Pancreas (tissue), 10 donors: ENCODE measurements at regions not wholly inside any gene's neighbourhood (a gene's known extent, or its start where the extent isn't known, plus 50 kb on each side); places are given as distances from the start of the nearest gene placed in this dataset.

ENCODE experiments used
- ATAC-seq, 4 donors: fragments of 200-7000 bp; cut with Tn5 transposase; one replicate each; pipeline versions ENCODE4 v1.8.0 to v1.9.1; 2020; ENCODE audit warnings: mild to moderate bottlenecking in 4 of 4, moderate library complexity in 4 of 4
- DNase-seq, 6 donors: peaks; one replicate each; pipeline ENCODE4 v3.0.0-alpha.2; 2020
- FAIRE-seq: peaks from 2 replicates; lab custom pipeline; 2012; peaks lifted over from hg19 to GRCh38; lab: Jason Lieb, UNC
- H3K27ac ChIP-seq, 4 donors: fragments of 200-600 bp; sonication (generic); 1 replicate in 3 of 4; 2 replicates in 1 of 4; pipeline versions ENCODE4 v1.5.0 to v1.8.0; 2020
- H3K27me3 ChIP-seq, 4 donors: fragments of 200-600 bp; one replicate each; pipeline ENCODE4 v1.8.0; 2021
- H3K36me3 ChIP-seq, 3 donors: fragments of 200-600 bp; sonication (generic) in 1 of 3; one replicate each; pipeline versions ENCODE4 v1.5.0 to v1.8.0; 2020 to 2021
- H3K4me1 ChIP-seq, 3 donors: fragments of 200-600 bp; one replicate each; pipeline ENCODE4 v1.8.0; 2021
- H3K4me3 ChIP-seq, 4 donors: fragments of 200-600 bp; sonication (generic) in 2 of 4; one replicate each; pipeline versions ENCODE4 v1.5.0 to v1.8.0; 2020 to 2021
- H3K9me3 ChIP-seq, 4 donors: fragments of 200-600 bp; one replicate each; pipeline ENCODE4 v1.8.0; 2021
- WGBS, 2 donors: extraction: QIAGEN DNeasy Blood & Tissue Kit; methylation state at CpG; one replicate each; pipeline ENCODE4 v1.1.7; 2013; 5-methylcytosine and 5-hydroxymethylcytosine counted together
- intact Hi-C, 3 donors: fragments of 100-400 bp; cut with DNase I; formaldehyde crosslinking; loops; one replicate each; pipeline versions ENCODE4 v1.11.1 to v1.14.2; 2022
- TF ChIP-seq, protein P1 (sequence below), 4 donors: fragments of 200-600 bp; sonication (generic) in 3 of 4; IDR thresholded peaks; one replicate each; pipeline versions ENCODE4 v1.5.0 to v1.8.0; 2021; ENCODE audit warnings: antibody characterized with exemption in 4 of 4
- donor health status: healthy with polysubstance abuse.
- donor health status: DM: no; HTN: no; CAD: no; lungs with moderate emphysema.
- donor health status: DM: no; HTN: no; CAD: no.
- donor health status: control.
- donor health status: control.
- donor health status: Bipolar disorder and iron deficiency.
- donor health status: DM: yes; HTN: yes; CAD: no.
- donor health status: DM: no; HTN: no; CAD: no.
- donor health status: DM: no; HTN: no; CAD: no.
- donor health status: DM: yes; HTN: yes; CAD: no.

DNA sequence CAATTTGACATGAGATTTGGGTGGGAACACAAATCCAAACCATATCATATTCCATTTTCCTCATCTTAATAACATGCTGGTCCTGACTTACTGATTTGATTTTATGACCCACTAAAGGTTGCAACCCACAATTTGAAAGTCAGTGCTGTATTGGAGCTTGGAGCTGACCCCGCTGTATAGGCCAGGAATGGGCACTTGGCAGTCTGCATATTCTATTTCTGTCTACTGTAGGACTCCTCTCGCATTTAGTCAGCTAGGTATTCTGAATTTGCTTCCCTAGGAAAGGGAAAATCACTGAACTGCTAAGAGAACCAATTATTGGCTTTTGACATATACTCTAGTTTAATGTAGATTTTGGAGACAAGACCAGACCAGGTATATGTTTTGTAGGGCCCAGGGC, 157.0 kb downstream of the MFSD1 start:
- no peaks in the 10 kb centered on the region for H3K36me3 ChIP-seq
- H3K27ac ChIP-seq: no peak overlapping the region
- DNase-seq (no peak), FAIRE-seq (no peak), ATAC-seq (no peak)
- no peak overlapping the region for H3K4me3 ChIP-seq
- TF ChIP-seq, protein P1, sequence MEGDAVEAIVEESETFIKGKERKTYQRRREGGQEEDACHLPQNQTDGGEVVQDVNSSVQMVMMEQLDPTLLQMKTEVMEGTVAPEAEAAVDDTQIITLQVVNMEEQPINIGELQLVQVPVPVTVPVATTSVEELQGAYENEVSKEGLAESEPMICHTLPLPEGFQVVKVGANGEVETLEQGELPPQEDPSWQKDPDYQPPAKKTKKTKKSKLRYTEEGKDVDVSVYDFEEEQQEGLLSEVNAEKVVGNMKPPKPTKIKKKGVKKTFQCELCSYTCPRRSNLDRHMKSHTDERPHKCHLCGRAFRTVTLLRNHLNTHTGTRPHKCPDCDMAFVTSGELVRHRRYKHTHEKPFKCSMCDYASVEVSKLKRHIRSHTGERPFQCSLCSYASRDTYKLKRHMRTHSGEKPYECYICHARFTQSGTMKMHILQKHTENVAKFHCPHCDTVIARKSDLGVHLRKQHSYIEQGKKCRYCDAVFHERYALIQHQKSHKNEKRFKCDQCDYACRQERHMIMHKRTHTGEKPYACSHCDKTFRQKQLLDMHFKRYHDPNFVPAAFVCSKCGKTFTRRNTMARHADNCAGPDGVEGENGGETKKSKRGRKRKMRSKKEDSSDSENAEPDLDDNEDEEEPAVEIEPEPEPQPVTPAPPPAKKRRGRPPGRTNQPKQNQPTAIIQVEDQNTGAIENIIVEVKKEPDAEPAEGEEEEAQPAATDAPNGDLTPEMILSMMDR (IDR thresholded peaks at IDR 0.05): no peak
- intact Hi-C loops: no loop called here
- no peaks in the 10 kb centered on the region for H3K9me3 ChIP-seq
- H3K4me1 ChIP-seq: no peaks in the 10 kb centered on the region
- H3K27me3 ChIP-seq: no peaks in the 10 kb centered on the region
- WGBS, 2 donors: 94 to 96% methylated on average over 2 of the region's 2 CpGs

DNA sequence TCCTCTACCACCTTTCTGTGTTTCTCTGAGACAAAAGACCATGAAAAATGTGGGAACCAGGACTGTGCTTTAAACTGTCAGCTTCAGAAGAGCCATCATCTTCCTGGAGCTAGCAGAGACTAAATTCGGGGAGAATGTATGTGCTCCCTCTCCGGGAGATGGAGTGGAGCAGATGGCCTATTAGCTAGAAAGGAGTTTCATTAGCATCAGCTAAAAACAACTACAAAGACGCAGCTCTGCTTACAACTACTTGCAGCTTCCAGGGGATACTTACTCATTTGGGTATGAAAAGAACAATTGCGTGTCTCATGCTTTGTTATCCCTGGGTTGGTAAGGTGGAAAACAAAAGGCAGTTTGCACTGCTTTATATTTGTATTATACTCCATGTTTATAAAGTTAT, 159.6 kb downstream of the MFSD1 start:
- no peaks in the 10 kb centered on the region for H3K9me3 ChIP-seq
- ATAC-seq (no peak), FAIRE-seq (no peak), DNase-seq (no peak)
- no peak overlapping the region for H3K4me3 ChIP-seq
- H3K27ac ChIP-seq: no peak overlapping the region
- no peaks in the 10 kb centered on the region for H3K4me1 ChIP-seq
- TF ChIP-seq, protein P1 (IDR thresholded peaks at IDR 0.05): no peak
- H3K27me3 ChIP-seq: no peaks in the 10 kb centered on the region
- WGBS, 2 donors: 71% methylated on average over 4 of the region's 4 CpGs
- H3K36me3 ChIP-seq: no peaks in the 10 kb centered on the region
- intact Hi-C loops: no loop called here

DNA sequence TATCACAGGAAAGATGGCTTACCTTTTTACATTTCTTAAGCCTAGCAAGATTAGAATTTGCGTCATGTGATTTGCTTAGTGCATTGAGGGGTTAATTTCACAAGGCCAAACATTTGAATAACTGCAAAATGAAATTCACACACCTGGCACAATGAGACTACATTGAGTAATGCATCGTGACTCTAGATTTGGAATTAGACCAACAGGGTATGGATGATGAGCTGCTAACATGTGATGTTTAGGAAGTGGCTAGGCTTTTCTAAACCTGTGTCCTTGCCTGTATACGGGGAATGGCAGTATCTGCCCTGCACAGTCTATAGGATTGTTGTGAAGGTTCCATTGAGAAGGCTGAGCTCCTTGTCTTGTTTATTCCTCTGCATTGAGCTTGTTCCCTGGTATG, 160.1 kb downstream of the MFSD1 start:
- WGBS, 2 donors: 36 to 52% methylated on average over 3 of the region's 3 CpGs
- TF ChIP-seq, protein P1 (IDR thresholded peaks at IDR 0.05): no peak

DNA sequence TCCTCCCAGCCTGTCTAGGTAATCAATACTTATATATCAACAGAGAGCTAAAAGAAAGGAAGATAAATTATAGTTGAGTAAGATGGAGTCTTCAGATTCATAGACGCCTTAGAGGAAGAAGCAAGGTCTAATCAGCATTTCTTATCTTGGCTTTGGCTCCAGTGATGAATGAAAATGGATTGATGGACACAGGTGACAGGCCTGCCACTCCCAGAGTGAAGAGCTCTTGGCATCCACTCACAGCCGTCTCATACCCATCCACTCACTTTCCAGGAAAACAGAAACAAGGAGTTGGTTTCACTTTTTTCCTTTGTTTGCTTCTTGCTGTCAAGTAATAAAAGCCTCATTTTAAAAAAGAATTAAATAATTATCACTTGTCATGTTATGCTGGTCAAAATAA, 168.2 kb downstream of the MFSD1 start:
- TF ChIP-seq, protein P1 (IDR thresholded peaks at IDR 0.05): no peak
- no peak overlapping the region for H3K27ac ChIP-seq
- H3K4me3 ChIP-seq: no peak overlapping the region
- H3K9me3 ChIP-seq: no peaks in the 10 kb centered on the region
- no peaks in the 10 kb centered on the region for H3K27me3 ChIP-seq
- intact Hi-C loops: no loop called here
- H3K4me1 ChIP-seq: no peaks in the 10 kb centered on the region
- DNase-seq (no peak), FAIRE-seq (no peak), ATAC-seq (no peak)
- H3K36me3 ChIP-seq: no peaks in the 10 kb centered on the region
- WGBS, 2 donors: 64 to 65% methylated on average over 2 of the region's 2 CpGs

More for the DNA sequence above, 160.1 kb downstream of the MFSD1 start:
- Histone ChIP-seq H3K27ac (no peak overlapping the region), H3K4me3 (no peak overlapping the region), H3K36me3 (no peaks in the 10 kb centered on the region), H3K27me3 (no peaks in the 10 kb centered on the region), H3K9me3 (no peaks in the 10 kb centered on the region), H3K4me1 (no peaks in the 10 kb centered on the region)
- no peak for FAIRE-seq
- DNase-seq: no peak
- no peak for ATAC-seq
- intact Hi-C loops: no loop called here

DNA sequence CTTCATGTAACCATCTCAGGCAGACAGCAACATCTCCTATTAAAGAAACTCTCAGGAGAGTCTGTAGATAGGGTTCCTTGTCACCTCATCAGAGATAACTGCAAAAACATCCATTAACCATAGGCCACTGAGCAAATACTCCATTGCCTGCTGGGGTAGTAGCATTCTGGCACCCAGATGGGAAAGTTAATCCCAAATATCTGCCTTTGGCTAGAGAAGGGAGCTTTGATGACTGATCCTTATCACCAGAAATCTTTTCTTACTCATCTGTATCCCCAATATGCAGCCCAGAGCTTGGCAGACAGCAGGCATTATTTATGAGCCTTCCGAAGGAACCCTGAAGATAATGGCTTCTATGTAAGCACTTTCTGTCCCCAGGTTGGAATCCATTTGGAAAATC, 173.1 kb downstream of the MFSD1 start:
- intact Hi-C loops: no loop called here
- DNase-seq: no peak
- H3K27ac ChIP-seq: no peak overlapping the region
- H3K4me3 ChIP-seq: no peak overlapping the region
- H3K27me3 ChIP-seq: no peaks in the 10 kb centered on the region
- FAIRE-seq: no peak
- TF ChIP-seq, protein P1 (IDR thresholded peaks at IDR 0.05): no peak
- no peak for ATAC-seq
- no peaks in the 10 kb centered on the region for H3K36me3 ChIP-seq
- H3K9me3 ChIP-seq: no peaks in the 10 kb centered on the region
- 84 to 91% methylated on average over 1 of the region's 1 CpG for WGBS, 2 donors
- H3K4me1 ChIP-seq: no peaks in the 10 kb centered on the region
